Spinal cord (tissue), 9 donors: ENCODE measurements at regions not wholly inside any gene's neighbourhood (a gene's known extent, or its start where the extent isn't known, plus 50 kb on each side); places are given as distances from the start of the nearest gene placed in this dataset.

Experiments
- DNase-seq, 6 donors: peaks; one replicate each; pipeline versions ENCODE4 v3.0.0 to v3.0.0-alpha.2; 2013 to 2015; ENCODE audit warnings: low spot score in 6 of 6, low read depth in 4 of 6
- H3K27ac ChIP-seq: one replicate; pipeline ENCODE4 v1.5.1; 2013; ENCODE audit warnings: low read depth, low read length, control low read depth
- H3K27me3 ChIP-seq: one replicate; pipeline ENCODE4 v1.6.1; 2013; ENCODE audit warnings: low read length; ENCODE audit not compliant: control insufficient read depth, insufficient read depth
- H3K36me3 ChIP-seq: one replicate; pipeline ENCODE4 v1.6.1; 2013; ENCODE audit warnings: low read length; ENCODE audit not compliant: control insufficient read depth, insufficient read depth
- H3K4me1 ChIP-seq: one replicate; pipeline ENCODE4 v1.6.1; 2013; ENCODE audit warnings: low read length; ENCODE audit not compliant: control insufficient read depth, insufficient read depth
- H3K4me3 ChIP-seq: one replicate; pipeline ENCODE4 v1.5.1; 2013; ENCODE audit warnings: low read depth, low read length, control low read depth
- H3K9me3 ChIP-seq: one replicate; pipeline ENCODE4 v1.6.1; 2013; ENCODE audit warnings: low read length; ENCODE audit not compliant: control insufficient read depth, insufficient read depth
- WGBS: methylation state at CpG from one replicate; pipeline ENCODE4 v1.1.5; 2013; ENCODE audit warnings: missing lambda C conversion rate; ENCODE audit not compliant: insufficient coverage; 5-methylcytosine and 5-hydroxymethylcytosine counted together
- donor health status: healthy.

- H3K9me3 ChIP-seq: no peaks in the 10 kb centered on the region
- H3K27me3 ChIP-seq: no peaks in the 10 kb centered on the region
- WGBS: 97% methylated on average over 3 of the region's 3 CpGs
- H3K4me3 ChIP-seq: no peak overlapping the region
- H3K27ac ChIP-seq: no peak overlapping the region
- H3K36me3 ChIP-seq: no peaks in the 10 kb centered on the region
- H3K4me1 ChIP-seq: no peaks in the 10 kb centered on the region
- DNase-seq: no peak
These were observed 2183.4 kb upstream of the ACO1 start for GRCh38 chr9:30201024-30201423.

GRCh38 chr9:30235068-30235467 lies 2149.4 kb upstream of the ACO1 start:
- WGBS: 86% methylated on average over 1 of the region's 4 CpGs
- no peak for DNase-seq
- Histone ChIP-seq H3K4me1 (no peaks in the 10 kb centered on the region), H3K27ac (no peak overlapping the region), H3K9me3 (no peaks in the 10 kb centered on the region), H3K36me3 (no peaks in the 10 kb centered on the region), H3K4me3 (no peak overlapping the region), H3K27me3 (no peaks in the 10 kb centered on the region)

DNA sequence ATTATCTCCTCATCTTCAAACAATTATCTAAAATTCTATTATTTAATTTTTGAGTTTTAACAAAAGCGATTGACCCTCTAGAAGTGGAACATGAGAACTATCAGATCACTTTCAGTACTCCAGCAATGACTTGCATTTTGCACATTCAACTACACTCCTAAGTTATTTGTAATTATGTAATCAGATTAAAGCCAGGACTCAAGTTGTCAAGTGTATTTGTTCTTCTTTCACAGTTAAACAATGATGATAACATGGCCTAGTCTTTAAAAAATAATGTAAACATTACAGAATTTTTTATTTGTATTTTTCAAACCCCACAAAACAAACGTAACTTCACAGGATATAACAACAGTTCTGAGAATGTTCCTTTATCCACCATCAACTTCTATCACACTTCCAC lies 2148.9 kb upstream of the ACO1 start:
- no peak for DNase-seq
- Histone ChIP-seq H3K27ac (no peak overlapping the region), H3K4me3 (no peak overlapping the region), H3K9me3 (no peaks in the 10 kb centered on the region), H3K4me1 (no peaks in the 10 kb centered on the region), H3K36me3 (no peaks in the 10 kb centered on the region), H3K27me3 (no peaks in the 10 kb centered on the region)
- 78% methylated on average over 1 of the region's 2 CpGs for WGBS

DNA sequence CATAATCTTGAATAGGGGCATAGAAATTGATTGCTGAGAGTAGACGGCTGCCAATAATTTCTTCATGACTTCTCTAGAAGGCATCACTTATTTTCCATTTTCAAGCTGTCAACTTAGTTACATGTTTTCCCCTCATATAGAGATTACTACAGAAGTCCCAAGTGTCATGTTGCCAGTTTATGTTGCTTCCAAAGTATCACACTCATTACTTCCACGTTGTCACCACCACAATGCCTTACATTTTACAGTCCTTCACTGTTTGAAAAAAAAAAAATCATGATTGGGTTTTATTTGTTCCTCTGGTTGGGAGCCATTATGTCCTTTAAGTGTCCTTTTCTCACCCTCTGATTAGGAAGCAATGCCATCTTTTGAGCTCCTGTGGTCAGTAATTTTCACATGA lies 2144.6 kb upstream of the ACO1 start:
- no peak for DNase-seq
- H3K9me3 ChIP-seq: no peaks in the 10 kb centered on the region
- no peak overlapping the region for H3K27ac ChIP-seq
- H3K27me3 ChIP-seq: no peaks in the 10 kb centered on the region
- no CpG with 5 or more reads among the region's 2 CpGs for WGBS
- H3K36me3 ChIP-seq: no peaks in the 10 kb centered on the region
- H3K4me1 ChIP-seq: no peaks in the 10 kb centered on the region
- H3K4me3 ChIP-seq: no peak overlapping the region

GRCh38 chr9:30243467-30243866 lies 2141.0 kb upstream of the ACO1 start:
- Histone ChIP-seq H3K27me3 (no peaks in the 10 kb centered on the region), H3K4me1 (no peaks in the 10 kb centered on the region), H3K9me3 (no peaks in the 10 kb centered on the region), H3K36me3 (no peaks in the 10 kb centered on the region), H3K27ac (no peak overlapping the region), H3K4me3 (no peak overlapping the region)
- DNase-seq: peak in 4 of 6 donors; percentile 5 to 84 (median 28)

- DNase-seq: no peak
- Histone ChIP-seq H3K27ac (no peak overlapping the region), H3K4me3 (no peak overlapping the region), H3K9me3 (no peaks in the 10 kb centered on the region), H3K4me1 (no peaks in the 10 kb centered on the region), H3K36me3 (no peaks in the 10 kb centered on the region), H3K27me3 (no peaks in the 10 kb centered on the region)
These were observed 2139.6 kb upstream of the ACO1 start for GRCh38 chr9:30244877-30245276.

GRCh38 chr9:30250872-30251271 lies 2133.6 kb upstream of the ACO1 start:
- H3K9me3 ChIP-seq: no peaks in the 10 kb centered on the region
- no peak for DNase-seq
- no CpG with 5 or more reads among the region's 1 CpG for WGBS

DNA sequence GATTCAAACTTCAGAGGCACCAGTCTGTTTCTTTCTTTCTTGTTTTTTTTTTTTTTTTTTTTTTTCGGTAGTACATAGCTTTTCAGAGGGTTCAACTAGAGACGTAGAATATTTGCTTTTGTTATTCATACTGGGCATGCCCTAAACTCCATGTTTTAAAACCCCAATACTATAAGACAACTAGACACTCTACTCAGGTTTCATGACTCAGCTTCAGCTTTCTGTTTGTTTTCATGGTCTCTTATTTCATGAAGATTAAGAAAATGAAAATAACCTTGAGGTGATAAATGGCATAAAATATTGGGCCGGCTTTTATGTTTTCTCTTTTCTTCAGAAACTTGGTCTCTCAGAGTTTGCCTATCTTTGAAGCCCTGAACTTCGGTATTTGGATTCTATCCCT lies 2126.3 kb upstream of the ACO1 start:
- Histone ChIP-seq H3K27ac (no peak overlapping the region), H3K4me3 (no peak overlapping the region), H3K9me3 (no peaks in the 10 kb centered on the region), H3K4me1 (no peaks in the 10 kb centered on the region), H3K27me3 (no peaks in the 10 kb centered on the region), H3K36me3 (no peaks in the 10 kb centered on the region)
- WGBS: no CpG with 5 or more reads among the region's 4 CpGs
- DNase-seq: no peak

More at GRCh38 chr9:30250872-30251271, 2133.6 kb upstream of the ACO1 start:
- no peak overlapping the region for H3K4me3 ChIP-seq
- no peaks in the 10 kb centered on the region for H3K27me3 ChIP-seq
- H3K27ac ChIP-seq: no peak overlapping the region
- no peaks in the 10 kb centered on the region for H3K4me1 ChIP-seq
- no peaks in the 10 kb centered on the region for H3K36me3 ChIP-seq

GRCh38 chr9:30280229-30280900 lies 2104.1 kb upstream of the ACO1 start:
- Histone ChIP-seq H3K4me3 (no peak overlapping the region), H3K9me3 (peaks cover 6% of the 10 kb centered on the region), H3K27ac (no peak overlapping the region), H3K36me3 (no peaks in the 10 kb centered on the region), H3K27me3 (no peaks in the 10 kb centered on the region), H3K4me1 (no peaks in the 10 kb centered on the region)
- no peak for DNase-seq
- WGBS: 100% methylated on average over 1 of the region's 1 CpG

- Histone ChIP-seq H3K27me3 (no peaks in the 10 kb centered on the region), H3K27ac (no peak overlapping the region), H3K9me3 (no peaks in the 10 kb centered on the region), H3K36me3 (no peaks in the 10 kb centered on the region), H3K4me1 (no peaks in the 10 kb centered on the region), H3K4me3 (no peak overlapping the region)
- no peak for DNase-seq
- WGBS: no CpG with 5 or more reads among the region's 2 CpGs
These were observed 2095.0 kb upstream of the ACO1 start for GRCh38 chr9:30289435-30289834.
